NCI-H2196 treated with DMSO at 0.1 percent for 48 hours (cell line): ENCODE measurements at regions not wholly inside any gene's neighbourhood (a gene's known extent, or its start where the extent isn't known, plus 50 kb on each side); places are given as distances from the start of the nearest gene placed in this dataset.

ENCODE experiments used
- DNase-seq: peaks from one replicate; lab custom pipeline; 2025; ENCODE audit not compliant: unreplicated experiment; lab: John Stamatoyannopoulos, UW

DNA sequence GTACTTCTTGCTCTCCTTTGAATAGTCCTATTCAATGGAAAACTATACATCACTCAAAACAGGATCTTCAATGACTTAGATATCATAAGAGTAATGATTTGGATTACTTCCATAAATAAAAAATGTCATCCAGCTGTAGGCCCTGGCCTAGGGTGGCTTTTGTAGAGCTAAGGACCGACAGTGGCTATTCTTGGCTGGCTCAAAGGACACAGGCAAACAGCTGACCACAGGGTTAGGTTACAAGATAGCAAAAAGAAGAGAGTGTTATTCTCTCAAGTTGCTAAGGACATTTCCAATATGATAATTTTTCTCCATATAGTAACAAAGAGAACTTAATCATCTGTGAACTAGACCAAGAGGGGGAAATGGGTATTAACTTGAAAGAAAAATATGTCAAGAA is 495.1 kb downstream of the PLPP3 start:
- DNase-seq = no peak

DNA sequence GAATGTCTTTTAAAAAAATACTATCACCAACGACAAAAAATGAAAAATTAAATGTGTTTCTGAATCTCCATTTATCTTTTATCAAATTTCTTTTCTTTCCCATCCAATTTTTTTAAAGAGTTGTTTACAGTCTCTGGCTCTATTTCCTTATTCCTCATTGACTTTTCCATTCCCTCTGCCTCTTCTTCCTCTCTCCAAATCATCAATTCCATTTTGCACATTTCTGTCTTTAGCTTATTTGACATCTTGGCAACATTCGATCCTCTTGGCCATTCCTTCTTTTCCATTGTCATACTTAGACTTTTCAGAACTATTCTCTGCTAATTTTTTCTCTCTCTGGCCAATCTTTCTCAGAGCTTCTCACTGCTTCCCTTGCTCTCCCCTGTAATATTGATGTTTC is 497.6 kb downstream of the PLPP3 start:
- DNase-seq = no peak

GRCh38 chr1:56081173-56081572 is 498.2 kb downstream of the PLPP3 start:
- no peak for DNase-seq

DNA sequence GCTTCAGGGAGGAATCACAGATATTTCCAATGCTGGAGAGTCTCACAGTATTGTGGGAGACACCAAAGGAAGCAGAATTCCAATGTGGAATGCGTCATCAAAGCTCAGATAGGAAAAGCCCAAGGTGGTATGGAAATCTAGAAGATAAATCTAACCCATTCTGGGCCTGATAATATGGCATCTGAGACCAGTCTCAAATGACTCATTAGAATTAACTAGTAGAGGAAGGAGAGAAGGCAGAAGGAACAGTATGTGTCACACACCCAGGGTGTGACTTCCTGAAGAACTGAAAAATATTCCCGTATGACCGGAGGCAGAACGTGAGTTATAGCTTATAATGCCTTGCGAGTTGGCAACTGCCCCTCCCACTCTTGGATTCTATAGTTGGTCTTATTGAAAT is 499.2 kb downstream of the PLPP3 start:
- no peak for DNase-seq

DNA sequence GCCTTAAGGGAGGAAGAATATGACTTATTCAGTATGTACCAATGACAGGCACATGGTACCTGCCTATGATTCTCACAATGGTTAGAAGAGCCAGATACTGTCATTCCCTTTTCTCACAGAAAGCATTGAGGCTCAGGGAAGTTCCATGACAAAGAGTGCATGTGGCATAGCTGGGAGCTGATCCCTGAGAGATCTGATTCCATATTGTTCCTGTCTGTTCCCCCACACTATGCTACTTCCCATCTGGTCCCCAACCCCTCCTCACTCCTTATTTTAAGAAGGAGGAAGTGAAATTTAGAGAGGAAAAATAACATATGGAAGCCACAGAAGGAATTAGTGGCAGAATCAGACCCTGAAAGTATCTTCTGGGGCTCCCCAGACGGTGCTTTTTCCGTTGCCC is 500.0 kb downstream of the PLPP3 start:
- no peak for DNase-seq

DNA sequence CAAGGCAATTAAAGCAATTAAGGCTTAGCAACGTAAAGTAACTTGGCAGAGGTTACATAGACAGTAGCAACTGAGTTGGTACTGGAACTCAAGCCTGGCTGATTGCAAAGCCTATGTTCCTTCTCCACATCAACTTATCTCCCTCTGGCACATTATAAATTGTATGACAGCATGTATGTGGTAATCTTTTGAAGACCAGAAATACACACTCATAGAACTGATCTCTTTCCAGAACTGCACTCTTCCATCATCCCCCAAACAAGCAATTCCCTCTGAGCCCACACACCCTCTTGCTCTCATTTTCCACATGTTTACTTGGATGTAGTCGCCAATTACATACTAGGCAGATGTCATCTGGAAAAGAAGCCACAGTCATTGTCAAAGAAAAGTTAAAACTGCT is 502.2 kb downstream of the PLPP3 start:
- no peak for DNase-seq

DNA sequence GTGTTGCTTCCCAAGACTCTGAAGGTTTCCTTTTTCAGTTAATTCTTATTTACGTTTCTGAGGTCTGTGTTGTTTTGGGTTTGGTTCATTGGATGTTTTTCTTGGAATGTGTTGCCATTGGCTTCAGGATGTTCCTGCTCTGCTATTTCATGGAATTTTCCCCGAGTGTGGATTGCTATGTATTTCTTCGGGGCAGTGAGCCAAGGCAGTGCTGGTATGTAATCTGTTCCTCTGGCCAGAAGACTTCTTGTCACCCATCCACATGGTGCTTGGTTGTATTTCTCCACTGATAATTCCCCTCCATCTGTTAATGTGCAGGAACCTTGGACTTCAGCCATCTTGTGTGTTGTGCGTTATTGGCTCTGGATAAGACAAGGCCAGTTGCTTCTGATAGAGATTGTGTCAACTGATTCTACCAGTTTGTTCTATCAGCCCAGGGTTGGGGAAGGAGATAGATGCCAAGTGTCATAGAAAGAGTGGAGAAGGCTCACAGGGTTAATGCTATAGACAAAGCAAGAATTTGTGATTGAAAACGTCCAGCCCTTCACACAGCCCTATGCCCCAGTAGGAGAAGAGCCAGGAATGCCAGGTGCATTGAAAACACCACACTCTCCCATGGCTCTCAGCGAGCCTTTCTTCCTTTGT is 505.2 kb downstream of the PLPP3 start:
- no peak for DNase-seq

GRCh38 chr1:56073614-56074006 is 505.8 kb downstream of the PLPP3 start:
- DNase-seq = no peak

- DNase-seq = no peak
Measured at GRCh38 chr1:56073206-56073605, 506.2 kb downstream of the PLPP3 start.

GRCh38 chr1:56072310-56072709 is 507.1 kb downstream of the PLPP3 start:
- no peak for DNase-seq

DNA sequence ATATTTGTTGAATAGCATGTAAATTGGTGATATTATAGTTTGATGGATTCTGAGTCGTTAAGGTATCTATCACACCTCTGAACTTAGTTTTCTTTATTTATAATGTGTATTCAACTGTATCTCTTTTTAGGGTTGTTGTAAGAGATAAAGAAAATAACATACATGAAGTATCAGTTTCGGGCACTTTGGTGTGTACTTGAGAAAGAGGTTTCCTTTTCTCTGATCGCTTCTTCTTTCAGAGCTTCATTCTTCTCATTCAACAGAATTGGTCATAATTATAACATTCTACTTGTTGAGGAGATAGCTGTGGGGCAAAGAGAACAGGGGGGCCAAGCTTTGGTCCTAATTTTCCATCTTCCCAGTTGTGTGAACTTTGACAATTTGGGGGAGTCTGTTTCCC is 508.0 kb downstream of the PLPP3 start:
- DNase-seq = no peak

DNA sequence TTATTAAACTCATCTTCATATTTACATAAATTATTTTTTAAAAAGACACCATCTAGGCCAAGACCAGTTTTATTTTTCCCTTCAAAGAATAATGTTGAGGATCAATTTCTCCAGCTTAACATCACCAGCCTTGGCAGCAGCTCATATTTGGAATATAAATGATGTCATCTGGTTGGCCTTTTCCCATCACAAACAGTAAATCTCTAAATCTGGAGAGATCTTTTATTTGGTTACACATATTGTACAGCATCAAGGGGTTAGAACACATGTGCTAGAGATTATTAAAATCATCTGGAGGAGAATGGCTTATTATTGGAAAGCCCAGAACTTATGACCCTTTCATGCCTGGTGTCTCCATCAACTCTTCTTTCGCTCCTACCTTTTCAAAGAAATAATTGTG is 508.8 kb downstream of the PLPP3 start:
- no peak for DNase-seq

- DNase-seq = no peak
Measured at GRCh38 chr1:56069824-56070223, 509.5 kb downstream of the PLPP3 start.

- DNase-seq = no peak
Measured at GRCh38 chr1:56068908-56069307, 510.5 kb downstream of the PLPP3 start.

DNA sequence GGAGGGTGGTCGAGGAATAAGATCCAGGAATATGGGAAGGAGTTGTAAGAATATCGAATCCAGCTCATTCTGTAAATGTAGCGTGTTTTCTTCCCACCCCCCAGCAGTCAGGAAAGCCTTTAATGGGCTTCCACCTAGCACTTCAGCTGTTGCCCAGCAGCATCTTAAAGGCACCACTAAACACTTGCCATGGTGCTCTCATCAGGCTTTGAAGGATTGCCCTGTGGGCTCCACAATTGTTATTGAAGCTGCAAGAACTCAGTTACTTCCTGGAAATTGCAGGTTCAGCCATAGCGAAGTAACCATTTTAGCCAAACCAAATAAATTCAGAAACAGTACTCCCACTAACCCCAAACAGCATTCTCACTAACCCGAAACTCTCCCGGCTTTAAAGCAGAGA is 511.2 kb downstream of the PLPP3 start:
- no peak for DNase-seq

DNA sequence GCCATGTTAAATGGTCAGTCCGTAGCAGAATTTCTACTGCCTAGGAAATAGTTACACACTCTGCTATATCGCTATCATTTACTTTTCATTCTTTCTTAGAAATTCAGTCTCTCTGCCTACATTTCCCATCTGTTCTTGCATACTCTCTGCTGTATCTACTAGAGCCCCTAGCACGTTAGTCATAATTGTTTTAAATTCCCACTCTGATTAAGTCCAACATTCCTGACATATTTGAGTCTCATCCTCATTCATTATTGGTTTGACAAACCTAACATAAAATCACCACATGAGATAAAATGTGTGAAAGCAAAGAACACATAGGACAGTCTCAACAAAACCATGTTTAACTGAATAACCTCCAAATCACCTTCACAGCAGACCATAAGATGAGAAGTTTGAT is 513.6 kb downstream of the PLPP3 start:
- no peak for DNase-seq

DNA sequence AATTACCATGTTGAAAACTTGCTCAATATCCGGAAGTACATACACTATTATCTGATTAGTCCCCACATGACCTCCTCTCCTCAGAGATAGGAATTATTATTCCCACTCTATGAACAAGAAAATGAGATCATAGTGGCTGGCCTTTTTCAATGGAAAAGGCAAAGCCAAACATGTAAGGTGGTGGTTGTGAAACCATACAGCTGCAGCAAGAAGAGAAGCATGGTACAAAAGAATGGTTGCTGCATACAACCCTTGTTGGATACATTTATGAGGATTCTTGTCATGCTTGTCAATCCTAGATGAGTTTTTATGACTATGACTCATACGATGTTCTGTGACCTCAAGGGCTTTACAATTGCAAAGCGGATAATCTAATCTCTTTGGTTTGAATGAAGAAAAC is 514.7 kb downstream of the PLPP3 start:
- DNase-seq = no peak

DNA sequence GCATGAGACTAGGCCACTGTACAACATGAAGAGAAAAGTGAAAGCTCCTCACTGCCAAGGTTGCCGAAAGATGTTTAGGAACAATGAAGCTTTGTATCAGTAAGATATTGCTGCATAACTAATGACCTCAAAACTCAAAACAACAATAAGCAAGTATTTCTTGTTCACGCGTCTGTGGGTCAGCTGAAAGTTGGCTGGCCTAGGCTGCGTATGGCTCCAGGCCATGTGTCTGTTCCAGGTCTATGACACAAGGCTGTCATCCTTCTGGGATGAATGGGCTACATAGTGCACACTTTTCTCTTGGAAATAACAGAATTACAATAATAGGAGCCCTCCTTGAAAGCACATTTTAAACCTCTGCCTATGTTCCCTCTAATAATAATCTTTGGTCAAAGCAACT is 515.9 kb downstream of the PLPP3 start:
- DNase-seq = no peak

- DNase-seq = no peak
Measured at GRCh38 chr1:56062625-56063024, 516.7 kb downstream of the PLPP3 start.

- DNase-seq = no peak
Measured at GRCh38 chr1:56061824-56062223, 517.5 kb downstream of the PLPP3 start.

- no peak for DNase-seq
Measured at GRCh38 chr1:56060906-56061305, 518.5 kb downstream of the PLPP3 start.

- DNase-seq = no peak
Measured at GRCh38 chr1:56057466-56058405, 521.6 kb downstream of the PLPP3 start.
